ENCODE measurements at regions not wholly inside any gene's neighbourhood (a gene's known extent, or its start where the extent isn't known, plus 50 kb on each side); places are given as distances from the start of the nearest gene placed in this dataset.

DNA sequence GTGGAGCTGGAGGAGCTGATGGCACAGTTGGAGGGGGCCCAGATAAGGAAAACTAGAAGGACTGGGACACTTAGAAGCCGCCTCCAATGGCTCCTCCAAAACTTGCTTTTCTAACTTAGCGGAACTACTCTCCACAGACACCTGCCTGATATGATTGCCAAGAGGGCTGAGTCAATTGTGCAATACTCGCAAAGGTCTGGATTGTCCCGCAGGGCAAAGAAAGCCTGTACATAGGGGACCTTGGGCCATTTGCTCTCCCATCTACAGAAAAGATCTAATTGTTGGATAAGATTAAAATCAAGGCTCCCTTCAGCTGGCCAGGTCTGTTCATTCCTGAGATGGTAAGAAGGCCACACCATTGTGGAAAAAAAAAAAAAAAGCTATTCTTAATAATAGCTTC lies 69.7 kb upstream of the ATP11B start:
- H3K36me3 ChIP-seq: no peaks in the 10 kb centered on the region
- H3K9me3 ChIP-seq: no peaks in the 10 kb centered on the region
- no peak for DNase-seq
- H3K27ac ChIP-seq: no peak overlapping the region
- H3K4me1 ChIP-seq: no peaks in the 10 kb centered on the region
- TF ChIP-seq, protein P1, sequence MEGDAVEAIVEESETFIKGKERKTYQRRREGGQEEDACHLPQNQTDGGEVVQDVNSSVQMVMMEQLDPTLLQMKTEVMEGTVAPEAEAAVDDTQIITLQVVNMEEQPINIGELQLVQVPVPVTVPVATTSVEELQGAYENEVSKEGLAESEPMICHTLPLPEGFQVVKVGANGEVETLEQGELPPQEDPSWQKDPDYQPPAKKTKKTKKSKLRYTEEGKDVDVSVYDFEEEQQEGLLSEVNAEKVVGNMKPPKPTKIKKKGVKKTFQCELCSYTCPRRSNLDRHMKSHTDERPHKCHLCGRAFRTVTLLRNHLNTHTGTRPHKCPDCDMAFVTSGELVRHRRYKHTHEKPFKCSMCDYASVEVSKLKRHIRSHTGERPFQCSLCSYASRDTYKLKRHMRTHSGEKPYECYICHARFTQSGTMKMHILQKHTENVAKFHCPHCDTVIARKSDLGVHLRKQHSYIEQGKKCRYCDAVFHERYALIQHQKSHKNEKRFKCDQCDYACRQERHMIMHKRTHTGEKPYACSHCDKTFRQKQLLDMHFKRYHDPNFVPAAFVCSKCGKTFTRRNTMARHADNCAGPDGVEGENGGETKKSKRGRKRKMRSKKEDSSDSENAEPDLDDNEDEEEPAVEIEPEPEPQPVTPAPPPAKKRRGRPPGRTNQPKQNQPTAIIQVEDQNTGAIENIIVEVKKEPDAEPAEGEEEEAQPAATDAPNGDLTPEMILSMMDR (IDR thresholded peaks at IDR 0.05): no peak
- TF ChIP-seq POLR2A (IDR thresholded peaks at IDR 0.05): no peak
- no peak overlapping the region for H3K4me3 ChIP-seq
- H3K27me3 ChIP-seq: no peaks in the 10 kb centered on the region
- intact Hi-C loops (cut with DNase I; ENCODE audit: low total_unique reads): no loop called here

- TF ChIP-seq, protein P1 (IDR thresholded peaks at IDR 0.05): no peak
- TF ChIP-seq POLR2A (IDR thresholded peaks at IDR 0.05): no peak
- Histone ChIP-seq H3K4me1 (no peaks in the 10 kb centered on the region), H3K9me3 (no peaks in the 10 kb centered on the region), H3K27ac (no peak overlapping the region), H3K27me3 (no peaks in the 10 kb centered on the region), H3K4me3 (no peak overlapping the region), H3K36me3 (no peaks in the 10 kb centered on the region)
- DNase-seq: no peak
- intact Hi-C loops (cut with DNase I; ENCODE audit: low total_unique reads): no loop called here
Measured at GRCh38 chr3:182725372-182726251, 67.7 kb upstream of the ATP11B start.

DNA sequence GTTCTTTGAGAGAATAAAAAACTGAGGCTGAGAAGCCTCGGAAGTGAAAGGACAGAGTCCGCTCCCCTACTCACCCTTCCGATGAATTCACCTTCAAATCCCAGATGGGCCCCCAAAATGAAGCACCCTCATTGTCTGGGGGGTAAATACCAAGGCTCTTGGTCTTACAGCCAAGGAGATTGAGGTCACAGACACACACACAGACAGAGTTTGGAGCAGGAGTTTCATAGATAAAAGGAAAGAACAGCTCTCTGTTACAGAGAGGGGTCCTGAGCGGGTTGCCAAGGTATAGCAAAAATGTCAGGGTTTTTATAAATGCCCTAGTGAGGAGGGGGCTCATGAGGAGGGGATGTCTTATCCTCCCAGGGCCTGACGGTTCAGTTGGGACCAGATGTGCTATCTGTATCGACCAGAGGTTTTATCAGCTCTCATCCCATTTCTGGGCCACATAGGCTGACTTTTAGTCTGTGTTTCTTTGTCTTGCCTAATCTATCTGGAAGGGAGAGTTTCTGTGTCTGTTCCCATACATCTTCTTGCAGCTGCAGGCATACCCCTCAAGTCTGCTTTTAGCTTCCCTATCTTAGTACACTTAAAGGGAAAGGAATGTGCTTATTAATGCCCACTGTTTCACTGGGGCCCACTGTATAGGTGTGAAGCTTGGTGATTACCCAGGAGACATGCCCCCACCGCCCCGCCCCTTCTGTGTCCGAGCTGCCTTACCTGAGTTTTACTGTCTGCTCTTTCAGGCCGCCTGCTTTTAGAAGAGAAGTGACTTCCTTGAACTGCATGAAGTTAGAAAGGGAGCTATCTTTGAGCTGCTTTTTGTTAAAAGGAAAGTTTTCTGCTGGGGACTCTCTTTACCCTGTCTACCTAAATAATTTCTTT lies 66.8 kb upstream of the ATP11B start:
- no peaks in the 10 kb centered on the region for H3K27me3 ChIP-seq
- no peaks in the 10 kb centered on the region for H3K4me1 ChIP-seq
- H3K36me3 ChIP-seq: no peaks in the 10 kb centered on the region
- no peak overlapping the region for H3K27ac ChIP-seq
- TF ChIP-seq, protein P1 (IDR thresholded peaks at IDR 0.05): no peak
- TF ChIP-seq POLR2A (IDR thresholded peaks at IDR 0.05): no peak
- DNase-seq: no peak
- intact Hi-C loops (cut with DNase I; ENCODE audit: low total_unique reads): no loop called here
- H3K9me3 ChIP-seq: no peaks in the 10 kb centered on the region
- H3K4me3 ChIP-seq: no peak overlapping the region

GRCh38 chr3:182728238-182728637 lies 65.1 kb upstream of the ATP11B start:
- no peaks in the 10 kb centered on the region for H3K9me3 ChIP-seq
- no peaks in the 10 kb centered on the region for H3K27me3 ChIP-seq
- no peaks in the 10 kb centered on the region for H3K4me1 ChIP-seq
- no peak for TF ChIP-seq POLR2A (IDR thresholded peaks at IDR 0.05)
- TF ChIP-seq, protein P1 (IDR thresholded peaks at IDR 0.05): no peak
- intact Hi-C loops (cut with DNase I; ENCODE audit: low total_unique reads): no loop called here
- no peak overlapping the region for H3K4me3 ChIP-seq
- DNase-seq: no peak
- no peaks in the 10 kb centered on the region for H3K36me3 ChIP-seq
- no peak overlapping the region for H3K27ac ChIP-seq

Measured in uterus (tissue), 3 donors.